ENCODE measurements at regions not wholly inside any gene's neighbourhood (a gene's known extent, or its start where the extent isn't known, plus 50 kb on each side); places are given as distances from the start of the nearest gene placed in this dataset.

GRCh38 chr3:56900801-56901200 is 99.1 kb upstream of the ARHGEF3 start:
- H3K27me3 ChIP-seq: no peaks in the 10 kb centered on the region
- no peak overlapping the region for H3K4me3 ChIP-seq
- DNase-seq: no peak
- peak overlapping the region; percentile 30 for H3K27ac ChIP-seq
- no peaks in the 10 kb centered on the region for H3K36me3 ChIP-seq
- ATAC-seq: no peak
- H3K4me1 ChIP-seq: no peaks in the 10 kb centered on the region
- no peak for TF ChIP-seq CTCF (IDR thresholded peaks at IDR 0.05)
- intact Hi-C loops (cut with DNase I): no loop called here
- no peaks in the 10 kb centered on the region for H3K9me3 ChIP-seq

GRCh38 chr3:56899851-56900250 is 98.1 kb upstream of the ARHGEF3 start:
- H3K4me3 ChIP-seq: no peak overlapping the region
- H3K9me3 ChIP-seq: no peaks in the 10 kb centered on the region
- ATAC-seq (peak; percentile 45), DNase-seq (no peak)
- H3K36me3 ChIP-seq: no peaks in the 10 kb centered on the region
- H3K4me1 ChIP-seq: peaks cover 3% of the 10 kb centered on the region
- no peaks in the 10 kb centered on the region for H3K27me3 ChIP-seq
- no peak for TF ChIP-seq CTCF (IDR thresholded peaks at IDR 0.05)
- intact Hi-C loops (cut with DNase I): no loop called here
- H3K27ac ChIP-seq: peak overlapping the region; percentile 30

- peak overlapping the region; percentile 6 for H3K27ac ChIP-seq
- H3K4me3 ChIP-seq: no peak overlapping the region
- H3K36me3 ChIP-seq: no peaks in the 10 kb centered on the region
- no peak for DNase-seq
- peaks cover 4% of the 10 kb centered on the region for H3K4me1 ChIP-seq
- intact Hi-C loops (cut with DNase I): no loop called here
- H3K9me3 ChIP-seq: no peaks in the 10 kb centered on the region
- no peak for ATAC-seq
- no peaks in the 10 kb centered on the region for H3K27me3 ChIP-seq
- TF ChIP-seq CTCF (IDR thresholded peaks at IDR 0.05): no peak
Observed at GRCh38 chr3:56899078-56899477, 97.3 kb upstream of the ARHGEF3 start.

- DNase-seq: no peak
- Histone ChIP-seq H3K9me3 (no peaks in the 10 kb centered on the region), H3K36me3 (no peaks in the 10 kb centered on the region), H3K4me1 (peaks cover 4% of the 10 kb centered on the region), H3K27me3 (no peaks in the 10 kb centered on the region), H3K27ac (no peak overlapping the region), H3K4me3 (no peak overlapping the region)
- intact Hi-C loops (cut with DNase I): no loop called here
- no peak for TF ChIP-seq CTCF (IDR thresholded peaks at IDR 0.05)
- ATAC-seq: no peak
Observed at GRCh38 chr3:56896357-56896756, 94.6 kb upstream of the ARHGEF3 start.

GRCh38 chr3:56894881-56895431 is 93.2 kb upstream of the ARHGEF3 start:
- intact Hi-C loops (cut with DNase I): no loop called here

More at GRCh38 chr3:56894881-56895431, 93.2 kb upstream of the ARHGEF3 start:
- no peak for ATAC-seq
- Histone ChIP-seq H3K27me3 (no peaks in the 10 kb centered on the region), H3K9me3 (no peaks in the 10 kb centered on the region), H3K4me1 (peaks cover 4% of the 10 kb centered on the region), H3K4me3 (no peak overlapping the region), H3K27ac (no peak overlapping the region), H3K36me3 (no peaks in the 10 kb centered on the region)
- no peak for DNase-seq
- TF ChIP-seq CTCF (IDR thresholded peaks at IDR 0.05): no peak
